Non-pigmented ciliary epithelial cell (primary cell): ENCODE measurements at regions not wholly inside any gene's neighbourhood (a gene's known extent, or its start where the extent isn't known, plus 50 kb on each side); places are given as distances from the start of the nearest gene placed in this dataset.

Experiments used
- DNase-seq: peaks from one replicate; pipeline ENCODE4 v3.0.0-alpha.2; 2010; ENCODE audit warnings: low read depth

- no peak for DNase-seq
These were observed 99.2 kb downstream of the VEGFA start for GRCh38 chr6:43869079-43869710.

- no peak for DNase-seq
These were observed 98.5 kb downstream of the VEGFA start for GRCh38 chr6:43868467-43868866.

- no peak for DNase-seq
These were observed 98.0 kb downstream of the VEGFA start for GRCh38 chr6:43867996-43868395.

GRCh38 chr6:43867246-43867645, 97.2 kb downstream of the VEGFA start:
- no peak for DNase-seq

- DNase-seq: no peak
These were observed 96.1 kb downstream of the VEGFA start for GRCh38 chr6:43865932-43866645.

GRCh38 chr6:43865086-43865485, 95.1 kb downstream of the VEGFA start:
- no peak for DNase-seq

- no peak for DNase-seq
These were observed 92.9 kb downstream of the VEGFA start for GRCh38 chr6:43862925-43863324.

- no peak for DNase-seq
These were observed 91.3 kb downstream of the VEGFA start for GRCh38 chr6:43861212-43861894.

- DNase-seq: no peak
These were observed 90.3 kb downstream of the VEGFA start for GRCh38 chr6:43860285-43860684.

GRCh38 chr6:43859213-43859612, 89.2 kb downstream of the VEGFA start:
- no peak for DNase-seq

- no peak for DNase-seq
These were observed 88.4 kb downstream of the VEGFA start for GRCh38 chr6:43858161-43859153.

- no peak for DNase-seq
These were observed 86.2 kb downstream of the VEGFA start for GRCh38 chr6:43856005-43856765.

GRCh38 chr6:43855247-43855646, 85.2 kb downstream of the VEGFA start:
- DNase-seq: no peak

- no peak for DNase-seq
These were observed 83.1 kb downstream of the VEGFA start for GRCh38 chr6:43853066-43853650.

- no peak for DNase-seq
These were observed 82.4 kb downstream of the VEGFA start for GRCh38 chr6:43852350-43852864.

GRCh38 chr6:43851204-43851865, 81.3 kb downstream of the VEGFA start:
- DNase-seq: peak; percentile 35

GRCh38 chr6:43850314-43851203, 80.5 kb downstream of the VEGFA start:
- no peak for DNase-seq

- no peak for DNase-seq
These were observed 79.8 kb downstream of the VEGFA start for GRCh38 chr6:43849844-43850243.
